MM.1S (cell line): ENCODE measurements at regions not wholly inside any gene's neighbourhood (a gene's known extent, or its start where the extent isn't known, plus 50 kb on each side); places are given as distances from the start of the nearest gene placed in this dataset.

ENCODE experiments used
- CTCF ChIP-seq: fragments of 300-600 bp; sonication (generic); IDR thresholded peaks from 2 replicates; pipeline ENCODE4 v1.5.1; 2016; ENCODE audit warnings: antibody characterized with exemption, low read length, mixed read lengths
- EZH2 ChIP-seq: fragments of 300-600 bp; sonication (generic); optimal IDR thresholded peaks from 2 replicates; pipeline ENCODE3; 2017; ENCODE audit warnings: low read depth, mild to moderate bottlenecking, antibody characterized with exemption, low read length, mixed read lengths

- no peak for TF ChIP-seq CTCF
- TF ChIP-seq EZH2 = no peak
Measured at GRCh38 chr11:45035413-45035812, 84.7 kb upstream of the TP53I11 start.
